HCT116 (cell line): ENCODE measurements at regions not wholly inside any gene's neighbourhood (a gene's known extent, or its start where the extent isn't known, plus 50 kb on each side); places are given as distances from the start of the nearest gene placed in this dataset.

ENCODE experiments used
- ATAC-seq: fragments of 200-7000 bp; cut with Tn5 transposase; 2 replicates; pipeline ENCODE4 v1.9.1; 2020; ENCODE audit warnings: mild to moderate bottlenecking, moderate library complexity
- BruUV-seq: library from RNA; stranded (reverse); fragments of 400-500 nt; replicated peaks from 2 replicates; lab custom pipeline; 2021; lab: Mats Ljungman, UMichigan
- CTCF ChIA-PET: fragments of 300-600 bp; sonication (Branson Sonifier 250); formaldehyde crosslinking; loops from one replicate; lab custom pipeline; 2021; ENCODE audit warnings: antibody characterized with exemption; lab: Charles Lee
- POLR2A ChIA-PET: fragments of 300-600, 350-600 bp; sonication (Branson Sonifier 250); formaldehyde crosslinking; loops from one replicate; lab custom pipeline; 2021; ENCODE audit warnings: antibody characterized with exemption; lab: Charles Lee
- RAD21 ChIA-PET, 2 experiments: fragments of 300-600 bp; sonication (Branson Sonifier 250); formaldehyde crosslinking; loops; one replicate each; lab custom pipeline; 2023; ENCODE audit warnings: low total read pairs in 2 of 2; ENCODE audit not compliant: uncharacterized antibody in 2 of 2, unreplicated experiment in 2 of 2, low non-redundant PET in 1 of 2; lab: Charles Lee
- DNase-seq: peaks from one replicate; pipeline ENCODE4 v3.0.0-alpha.2; 2010; ENCODE audit warnings: low read depth, low spot score
- H2AFZ ChIP-seq: fragments of 200-600 bp; shearing (Covaris generic), sonication (generic); 2 replicates; pipeline ENCODE4 v1.6.1; 2017; ENCODE audit warnings: low read depth, mixed run types, mixed read lengths, antibody characterized with exemption, low read length; ENCODE audit not compliant: poor library complexity, severe bottlenecking
- H3K27ac ChIP-seq: 2 replicates; pipeline ENCODE4 v1.5.1; 2012; ENCODE audit warnings: low read depth, low read length
- H3K27me3 ChIP-seq: fragments of 200-600 bp; sonication (generic); 2 replicates; pipeline ENCODE4 v1.6.1; 2016; ENCODE audit warnings: mixed run types, low read length, mixed read lengths; ENCODE audit not compliant: insufficient read depth
- H3K36me3 ChIP-seq, 2 experiments: fragments of 200-500 bp in 1 of 2; fragments of 200-600 bp in 1 of 2; sonication (Bioruptor generic) in 1 of 2; sonication (generic) in 1 of 2; 2 replicates each; pipeline versions ENCODE4 v1.5.1 to v1.6.1; 2014 to 2016; ENCODE audit warnings: low read length in 2 of 2, inconsistent platforms in 1 of 2, mixed read lengths in 1 of 2, mixed run types in 1 of 2; ENCODE audit not compliant: insufficient read depth in 2 of 2, control insufficient read depth in 1 of 2
- H3K4me1 ChIP-seq, 2 experiments: fragments of 200-600 bp in 1 of 2; sonication (generic) in 1 of 2; 2 replicates each; pipeline versions ENCODE4 v1.5.1 to v1.6.1; 2012 to 2017; ENCODE audit warnings: low read length in 2 of 2, inconsistent platforms in 1 of 2, mild to moderate bottlenecking in 1 of 2, mixed read lengths in 1 of 2, mixed run types in 1 of 2, moderate library complexity in 1 of 2; ENCODE audit not compliant: insufficient read depth in 2 of 2, control insufficient read depth in 1 of 2
- H3K4me2 ChIP-seq: fragments of 200-600 bp; sonication (generic); 2 replicates; pipeline ENCODE4 v1.6.1; 2017; ENCODE audit warnings: mixed run types, low read length, mixed read lengths
- H3K4me3 ChIP-seq, 2 experiments: fragments of 200-600 bp in 1 of 2; sonication (generic) in 1 of 2; replicated peaks in 1 of 2; 2 replicates each; pipeline ENCODE4 v1.5.1; 2011 to 2016; ENCODE audit warnings: low read length in 2 of 2, control low read depth in 1 of 2, low read depth in 1 of 2, mild to moderate bottlenecking in 1 of 2, mixed read lengths in 1 of 2, mixed run types in 1 of 2
- H3K79me2 ChIP-seq: fragments of 200-600 bp; sonication (generic); 2 replicates; pipeline ENCODE4 v1.6.1; 2017; ENCODE audit warnings: mild to moderate bottlenecking, mixed run types, low read length, moderate library complexity, mixed read lengths; ENCODE audit not compliant: insufficient read depth
- H3K9ac ChIP-seq: fragments of 200-600 bp; sonication (generic); 2 replicates; pipeline ENCODE4 v1.6.1; 2016; ENCODE audit warnings: low read length, mixed read lengths
- H3K9me2 ChIP-seq: fragments of 200-600 bp; sonication (generic), shearing (Covaris generic); 2 replicates; pipeline ENCODE4 v1.6.1; 2017; ENCODE audit warnings: mixed run types, mild to moderate bottlenecking, moderate library complexity; ENCODE audit not compliant: insufficient read depth
- H3K9me3 ChIP-seq, 2 experiments: fragments of 200-500 bp in 1 of 2; fragments of 200-600 bp in 1 of 2; sonication (Bioruptor generic) in 1 of 2; sonication (generic) in 1 of 2; 2 replicates each; pipeline ENCODE4 v1.6.1; 2014 to 2017; ENCODE audit warnings: low read length in 2 of 2, mixed read lengths in 2 of 2, inconsistent platforms in 1 of 2, low read depth in 1 of 2, mild to moderate bottlenecking in 1 of 2, mixed run types in 1 of 2, moderate library complexity in 1 of 2; ENCODE audit not compliant: control insufficient read depth in 1 of 2, insufficient read depth in 1 of 2
- H4K20me1 ChIP-seq: fragments of 200-600 bp; sonication (generic), shearing (Covaris generic); 2 replicates; pipeline ENCODE4 v1.6.1; 2017; ENCODE audit warnings: mixed run types, mild to moderate bottlenecking, moderate library complexity; ENCODE audit not compliant: insufficient read depth
- CEBPB ChIP-seq: IDR thresholded peaks from 2 replicates; pipeline ENCODE4 v1.6.1; 2012; ENCODE audit warnings: low read depth
- CTCF ChIP-seq, 3 experiments: fragments of 200-600 bp in 1 of 3; sonication (generic) in 1 of 3; IDR thresholded peaks in 2 of 3; conservative IDR thresholded peaks in 1 of 3; 2 replicates each; pipeline ENCODE4 v1.5.1; 2012 to 2017; ENCODE audit warnings: low read depth in 2 of 3, low read length in 2 of 3, antibody characterized with exemption in 1 of 3, borderline replicate concordance in 1 of 3, control low read depth in 1 of 3, mild to moderate bottlenecking in 1 of 3, mixed read lengths in 1 of 3, mixed run types in 1 of 3, moderate library complexity in 1 of 3; ENCODE audit not compliant: insufficient read depth in 1 of 3
- EGR1 ChIP-seq: IDR thresholded peaks from 2 replicates; pipeline ENCODE4 v1.6.1; 2012; ENCODE audit warnings: low read depth
- ELF1 ChIP-seq: IDR thresholded peaks from 2 replicates; pipeline ENCODE4 v1.6.1; 2012; ENCODE audit warnings: low read depth, borderline replicate concordance
- EZH2 ChIP-seq: fragments of 200-600 bp; sonication (generic); IDR thresholded peaks from 2 replicates; pipeline ENCODE4 v1.6.1; 2017; ENCODE audit warnings: antibody characterized with exemption, mixed run types
- EZH2phosphoT487 ChIP-seq: fragments of 200-600 bp; IDR thresholded peaks from 2 replicates; pipeline ENCODE4 v1.6.1; 2018; ENCODE audit warnings: antibody characterized with exemption, borderline replicate concordance
- FOSL1 ChIP-seq: IDR thresholded peaks from 2 replicates; pipeline ENCODE4 v1.6.1; 2012; ENCODE audit warnings: low read depth
- MAX ChIP-seq: IDR thresholded peaks from 2 replicates; pipeline ENCODE4 v1.6.1; 2012
- SIN3A ChIP-seq: IDR thresholded peaks from 2 replicates; pipeline ENCODE4 v1.6.1; 2012; ENCODE audit warnings: low read depth
- SP1 ChIP-seq: IDR thresholded peaks from 2 replicates; pipeline ENCODE4 v1.6.1; 2012; ENCODE audit warnings: low read depth
- SRF ChIP-seq: IDR thresholded peaks from 2 replicates; pipeline ENCODE4 v1.6.1; 2012; ENCODE audit warnings: low read depth
- ZBTB33 ChIP-seq: IDR thresholded peaks from 2 replicates; pipeline ENCODE4 v1.6.1; 2011; ENCODE audit warnings: mild to moderate bottlenecking, low read length, moderate library complexity; ENCODE audit not compliant: insufficient replicate concordance; ENCODE audit errors: extremely low read depth
- ZFX ChIP-seq: fragments of 450-650 bp; IDR thresholded peaks from 2 replicates; pipeline ENCODE4 v1.6.1; 2017
- ZNF274 ChIP-seq: fragments of 200-500 bp; sonication (Bioruptor generic); IDR thresholded peaks from 2 replicates; pipeline ENCODE4 v1.6.1; 2014; ENCODE audit warnings: mild to moderate bottlenecking, low read depth, low read length, inconsistent platforms
- intact Hi-C: fragments of 100-400 bp; cut with micrococcal nuclease; formaldehyde crosslinking; loops from 2 replicates; pipeline ENCODE4 v1.10.0; 2022
- TF ChIP-seq, protein P1 (sequence below): IDR thresholded peaks from 2 replicates; pipeline ENCODE4 v1.6.1; 2012

DNA sequence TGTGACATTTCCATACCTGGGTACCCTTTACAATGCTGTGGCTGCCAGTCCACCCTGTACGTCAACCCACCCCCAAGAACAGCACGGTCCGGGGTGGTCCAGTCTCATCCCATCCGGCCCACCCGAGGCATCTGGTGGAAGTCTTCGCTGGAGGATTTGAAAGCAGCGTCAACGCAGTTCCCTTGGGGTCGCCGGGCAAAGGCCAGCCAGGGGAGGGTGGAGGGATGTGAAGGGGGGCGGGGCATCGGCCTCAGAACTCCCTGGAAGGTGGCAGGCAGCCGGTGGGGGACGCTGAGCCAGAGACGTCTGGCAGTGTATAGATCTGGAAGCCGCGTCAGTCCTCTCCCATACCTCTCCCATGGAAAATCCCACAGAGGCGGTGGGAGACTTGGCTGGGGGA lies 1944.0 kb upstream of the DEFB115 start:
- Histone ChIP-seq H3K27ac (no peak overlapping the region), H3K79me2 (no peaks in the 10 kb centered on the region), H3K27me3 (no peaks in the 10 kb centered on the region), H3K36me3 (no peaks in the 10 kb centered on the region), H2AFZ (no peak overlapping the region), H3K4me2 (no peak overlapping the region), H3K9me3 (no peaks in the 10 kb centered on the region), H3K4me3 (no peak overlapping the region), H4K20me1 (no peaks in the 10 kb centered on the region), H3K4me1 (no peaks in the 10 kb centered on the region), H3K9ac (no peak overlapping the region), H3K9me2 (no peaks in the 10 kb centered on the region)
- BruUV-seq: no TSS peak
- CTCF ChIA-PET: no interaction called here
- POLR2A ChIA-PET: no interaction called here
- ATAC-seq: no peak
- no peak for DNase-seq
- RAD21 ChIA-PET: no interaction called here
- no peak for TF ChIP-seq EZH2phosphoT487
- no peak for TF ChIP-seq ZFX
- TF ChIP-seq SP1: no peak
- TF ChIP-seq EZH2: no peak
- no peak for TF ChIP-seq SIN3A
- intact Hi-C loops: no loop called here

DNA sequence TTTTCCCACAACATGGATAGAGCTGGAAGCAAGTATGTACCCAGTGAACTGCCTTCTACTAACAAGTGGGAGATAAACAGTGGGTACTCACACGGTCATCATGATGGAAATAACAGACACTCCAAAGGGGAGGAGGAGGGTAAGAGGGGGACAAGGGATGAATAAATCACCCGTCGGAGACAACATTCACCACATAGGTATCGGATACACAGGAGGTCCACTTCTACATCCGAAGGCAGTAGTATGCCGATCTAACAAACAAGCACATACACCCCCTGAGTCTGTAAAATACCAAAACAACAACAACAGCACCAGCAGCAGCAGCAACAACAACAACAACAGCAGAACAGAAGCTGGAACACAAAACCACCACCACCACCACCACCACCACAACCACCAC lies 1943.2 kb upstream of the DEFB115 start:
- no peaks in the 10 kb centered on the region for H3K9me3 ChIP-seq
- no peak overlapping the region for H3K4me2 ChIP-seq
- no peak for DNase-seq
- no TSS peak for BruUV-seq
- intact Hi-C loops: no loop called here
- no peak overlapping the region for H2AFZ ChIP-seq
- RAD21 ChIA-PET: no interaction called here
- no peaks in the 10 kb centered on the region for H3K36me3 ChIP-seq
- no peaks in the 10 kb centered on the region for H4K20me1 ChIP-seq
- no peak overlapping the region for H3K9ac ChIP-seq
- CTCF ChIA-PET: no interaction called here
- no peaks in the 10 kb centered on the region for H3K4me1 ChIP-seq
- ATAC-seq: no peak
- no peak overlapping the region for H3K27ac ChIP-seq
- POLR2A ChIA-PET: no interaction called here
- H3K27me3 ChIP-seq: no peaks in the 10 kb centered on the region
- H3K9me2 ChIP-seq: no peaks in the 10 kb centered on the region
- H3K4me3 ChIP-seq: no peak overlapping the region
- TF ChIP-seq SP1 (no peak), SRF (no peak), ZNF274 (no peak), EZH2phosphoT487 (no peak), ELF1 (no peak), CEBPB (no peak), ZBTB33 (no peak), FOSL1 (no peak), ZFX (no peak), CTCF (IDR thresholded peaks at IDR 0.05 in 2 of 3, conservative IDR thresholded peaks at IDR 0.05 in 1 of 3; ENCODE audit: borderline replicate concordance in 1 of 3, insufficient read depth in 1 of 3, low read depth in 2 of 3, low read length in 2 of 3) (no peak), MAX (no peak), EGR1 (no peak)
- TF ChIP-seq, protein P1, sequence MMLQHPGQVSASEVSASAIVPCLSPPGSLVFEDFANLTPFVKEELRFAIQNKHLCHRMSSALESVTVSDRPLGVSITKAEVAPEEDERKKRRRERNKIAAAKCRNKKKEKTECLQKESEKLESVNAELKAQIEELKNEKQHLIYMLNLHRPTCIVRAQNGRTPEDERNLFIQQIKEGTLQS: no peak
- H3K79me2 ChIP-seq: no peaks in the 10 kb centered on the region
